ENCODE measurements at regions not wholly inside any gene's neighbourhood (a gene's known extent, or its start where the extent isn't known, plus 50 kb on each side); places are given as distances from the start of the nearest gene placed in this dataset.
A peak's percentile ranks its signal among the peaks of the same experiment; 100 is the strongest.

- TF ChIP-seq MEF2B (IDR thresholded peaks at IDR 0.05; ENCODE audit: partially characterized antibody, poor library complexity, severe bottlenecking) (peak; percentile 97), YBX1 (IDR thresholded peaks at IDR 0.05) (no peak), EP300 (IDR thresholded peaks at IDR 0.05; ENCODE audit: borderline replicate concordance in 1 of 2, control insufficient read depth in 1 of 2, low read depth in 2 of 2, low read length in 2 of 2) (peak; percentile 80 to 88), TBL1XR1 (IDR thresholded peaks at IDR 0.05; ENCODE audit: low read depth, low read length) (peak; percentile 97), POLR2AphosphoS5 (IDR thresholded peaks at IDR 0.05; ENCODE audit: low read length) (no peak), ZNF24 (IDR thresholded peaks at IDR 0.05) (peak; percentile 68; the same call in 1 of the 2 replicates), ZBTB33 (IDR thresholded peaks at IDR 0.05) (no peak), YY1 (IDR thresholded peaks at IDR 0.05; ENCODE audit: low read depth, low read length) (peak; percentile 56; the same call in 1 of the 2 replicates), ZBED1 (IDR thresholded peaks at IDR 0.05; ENCODE audit: borderline replicate concordance) (peak; percentile 94), NRF1 (conservative IDR thresholded peaks at IDR 0.05; ENCODE audit: low read depth, low read length) (no peak), BCLAF1 (IDR thresholded peaks at IDR 0.05) (no peak), TCF12 (IDR thresholded peaks at IDR 0.05; ENCODE audit: low read depth, low read length) (peak; percentile 87), NFIC (IDR thresholded peaks at IDR 0.05; ENCODE audit: low read depth, low read length) (peak; percentile 97), MTA3 (IDR thresholded peaks at IDR 0.05; ENCODE audit: borderline replicate concordance, low read length) (peak; percentile 82; the same call in 1 of the 2 replicates), STAT1 (conservative IDR thresholded peaks at IDR 0.05) (no peak), MEF2A (IDR thresholded peaks at IDR 0.05; ENCODE audit: insufficient read depth, low read depth, low read length) (peak; percentile 93), ESRRA (IDR thresholded peaks at IDR 0.05; ENCODE audit: low read length) (no peak)
- TF ChIP-seq, protein P1, sequence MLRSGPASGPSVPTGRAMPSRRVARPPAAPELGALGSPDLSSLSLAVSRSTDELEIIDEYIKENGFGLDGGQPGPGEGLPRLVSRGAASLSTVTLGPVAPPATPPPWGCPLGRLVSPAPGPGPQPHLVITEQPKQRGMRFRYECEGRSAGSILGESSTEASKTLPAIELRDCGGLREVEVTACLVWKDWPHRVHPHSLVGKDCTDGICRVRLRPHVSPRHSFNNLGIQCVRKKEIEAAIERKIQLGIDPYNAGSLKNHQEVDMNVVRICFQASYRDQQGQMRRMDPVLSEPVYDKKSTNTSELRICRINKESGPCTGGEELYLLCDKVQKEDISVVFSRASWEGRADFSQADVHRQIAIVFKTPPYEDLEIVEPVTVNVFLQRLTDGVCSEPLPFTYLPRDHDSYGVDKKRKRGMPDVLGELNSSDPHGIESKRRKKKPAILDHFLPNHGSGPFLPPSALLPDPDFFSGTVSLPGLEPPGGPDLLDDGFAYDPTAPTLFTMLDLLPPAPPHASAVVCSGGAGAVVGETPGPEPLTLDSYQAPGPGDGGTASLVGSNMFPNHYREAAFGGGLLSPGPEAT (IDR thresholded peaks at IDR 0.05; ENCODE audit: low read depth) = peak; percentile 90
- TF ChIP-seq, protein P2, sequence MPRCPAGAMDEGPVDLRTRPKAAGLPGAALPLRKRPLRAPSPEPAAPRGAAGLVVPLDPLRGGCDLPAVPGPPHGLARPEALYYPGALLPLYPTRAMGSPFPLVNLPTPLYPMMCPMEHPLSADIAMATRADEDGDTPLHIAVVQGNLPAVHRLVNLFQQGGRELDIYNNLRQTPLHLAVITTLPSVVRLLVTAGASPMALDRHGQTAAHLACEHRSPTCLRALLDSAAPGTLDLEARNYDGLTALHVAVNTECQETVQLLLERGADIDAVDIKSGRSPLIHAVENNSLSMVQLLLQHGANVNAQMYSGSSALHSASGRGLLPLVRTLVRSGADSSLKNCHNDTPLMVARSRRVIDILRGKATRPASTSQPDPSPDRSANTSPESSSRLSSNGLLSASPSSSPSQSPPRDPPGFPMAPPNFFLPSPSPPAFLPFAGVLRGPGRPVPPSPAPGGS (IDR thresholded peaks at IDR 0.05; ENCODE audit: borderline replicate concordance, insufficient read depth, low read depth, low read length, poor library complexity, severe bottlenecking) = peak; percentile 95
These were observed 135.4 kb upstream of the MGAT5 start (continued) for GRCh38 chr2:134118279-134119116.

Measured in GM12878 (cell line).